A673 (cell line): ENCODE measurements at regions not wholly inside any gene's neighbourhood (a gene's known extent, or its start where the extent isn't known, plus 50 kb on each side); places are given as distances from the start of the nearest gene placed in this dataset.

Experiments used
- CTCF ChIP-seq: fragments of 300-800, 200-600 bp; sonication (generic); conservative IDR thresholded peaks from 2 replicates; pipeline ENCODE4 v1.5.1; 2017; ENCODE audit warnings: low read depth, mild to moderate bottlenecking, antibody characterized with exemption, low read length, moderate library complexity, mixed read lengths
- EZH2 ChIP-seq: fragments of 200-600 bp; sonication (generic); IDR thresholded peaks from 2 replicates; pipeline ENCODE4 v1.6.1; 2017; ENCODE audit warnings: borderline replicate concordance, low read depth, mild to moderate bottlenecking, mixed read lengths, antibody characterized with exemption, low read length; ENCODE audit not compliant: poor library complexity, severe bottlenecking

GRCh38 chrX:125710403-125711062 lies 390.9 kb downstream of the TEX13C start:
- TF ChIP-seq CTCF (no peak), EZH2 (no peak)
